ENCODE measurements at regions not wholly inside any gene's neighbourhood (a gene's known extent, or its start where the extent isn't known, plus 50 kb on each side); places are given as distances from the start of the nearest gene placed in this dataset.

GRCh38 chr9:38316166-38316780 is 76.2 kb upstream of the ALDH1B1 start:
- Histone ChIP-seq H3K27ac (no peak overlapping the region), H3K4me3 (ENCODE audit: low read depth, low read length) (no peak overlapping the region), H3K36me3 (ENCODE audit: control insufficient read depth, insufficient read depth, low read length) (no peaks in the 10 kb centered on the region), H3K9ac (no peak overlapping the region), H3K4me1 (no peaks in the 10 kb centered on the region), H2AFZ (no peak overlapping the region), H3K4me2 (ENCODE audit: low read length) (no peak overlapping the region), H3K27me3 (ENCODE audit: control insufficient read depth, insufficient read depth, low read length) (no peaks in the 10 kb centered on the region), H3K9me3 (ENCODE audit: control insufficient read depth, low read length) (no peaks in the 10 kb centered on the region), H3K79me2 (no peaks in the 10 kb centered on the region)
- no peak for TF ChIP-seq CTCF (IDR thresholded peaks at IDR 0.05)

GRCh38 chr9:38315085-38315595 is 77.4 kb upstream of the ALDH1B1 start:
- Histone ChIP-seq H3K36me3 (ENCODE audit: control insufficient read depth, insufficient read depth, low read length) (no peaks in the 10 kb centered on the region), H3K27me3 (ENCODE audit: control insufficient read depth, insufficient read depth, low read length) (no peaks in the 10 kb centered on the region), H2AFZ (no peak overlapping the region), H3K9ac (no peak overlapping the region), H3K9me3 (ENCODE audit: control insufficient read depth, low read length) (no peaks in the 10 kb centered on the region), H3K27ac (no peak overlapping the region), H3K4me1 (no peaks in the 10 kb centered on the region), H3K4me2 (ENCODE audit: low read length) (no peak overlapping the region), H3K4me3 (ENCODE audit: low read depth, low read length) (no peak overlapping the region), H3K79me2 (no peaks in the 10 kb centered on the region)
- TF ChIP-seq CTCF (IDR thresholded peaks at IDR 0.05): no peak

GRCh38 chr9:38313421-38313820 is 79.1 kb upstream of the ALDH1B1 start:
- Histone ChIP-seq H3K27ac (no peak overlapping the region), H3K9me3 (ENCODE audit: control insufficient read depth, low read length) (no peaks in the 10 kb centered on the region), H2AFZ (no peak overlapping the region), H3K36me3 (ENCODE audit: control insufficient read depth, insufficient read depth, low read length) (no peaks in the 10 kb centered on the region), H3K4me3 (ENCODE audit: low read depth, low read length) (no peak overlapping the region), H3K79me2 (no peaks in the 10 kb centered on the region), H3K4me2 (ENCODE audit: low read length) (no peak overlapping the region), H3K27me3 (ENCODE audit: control insufficient read depth, insufficient read depth, low read length) (no peaks in the 10 kb centered on the region), H3K4me1 (no peaks in the 10 kb centered on the region), H3K9ac (no peak overlapping the region)
- TF ChIP-seq CTCF (IDR thresholded peaks at IDR 0.05): no peak

- Histone ChIP-seq H3K4me2 (ENCODE audit: low read length) (no peak overlapping the region), H3K36me3 (ENCODE audit: control insufficient read depth, insufficient read depth, low read length) (no peaks in the 10 kb centered on the region), H3K9ac (no peak overlapping the region), H3K27me3 (ENCODE audit: control insufficient read depth, insufficient read depth, low read length) (no peaks in the 10 kb centered on the region), H3K79me2 (no peaks in the 10 kb centered on the region), H3K4me1 (no peaks in the 10 kb centered on the region), H2AFZ (no peak overlapping the region), H3K27ac (no peak overlapping the region), H3K9me3 (ENCODE audit: control insufficient read depth, low read length) (no peaks in the 10 kb centered on the region), H3K4me3 (ENCODE audit: low read depth, low read length) (no peak overlapping the region)
- no peak for TF ChIP-seq CTCF (IDR thresholded peaks at IDR 0.05)
These were observed 80.1 kb upstream of the ALDH1B1 start for GRCh38 chr9:38312406-38312805.
